ENCODE measurements at regions not wholly inside any gene's neighbourhood (a gene's known extent, or its start where the extent isn't known, plus 50 kb on each side); places are given as distances from the start of the nearest gene placed in this dataset.

DNA sequence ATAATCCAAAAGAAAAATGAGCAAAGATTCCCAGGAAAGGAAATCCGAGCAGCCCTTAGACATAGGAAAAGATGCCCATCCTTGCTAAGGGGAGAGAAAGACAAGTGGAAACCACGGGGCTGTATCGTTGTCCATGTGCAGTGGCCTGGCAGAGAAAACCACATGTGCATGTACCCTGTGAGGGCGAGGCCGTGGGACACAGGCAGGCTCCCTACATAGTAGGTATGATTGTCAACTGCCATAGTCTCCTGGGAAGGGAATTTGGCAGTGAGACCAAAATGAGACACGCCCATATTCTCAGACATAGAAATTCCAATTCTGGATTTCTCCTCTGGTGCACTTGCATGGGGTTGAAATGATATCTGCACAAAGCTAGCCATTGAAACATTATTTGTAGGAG, 169.7 kb upstream of the SALL4 start:
- Histone ChIP-seq H2AK5ac (ENCODE audit: low read length) (no peak overlapping the region), H3K23ac (ENCODE audit: low read length) (no peak overlapping the region), H4K8ac (ENCODE audit: low read depth, low read length) (no peak overlapping the region), H2BK120ac (ENCODE audit: insufficient read depth, low read length, poor library complexity) (no peak overlapping the region), H3K27me3 (ENCODE audit: insufficient read depth, low read length) (no peaks in the 10 kb centered on the region), H3K14ac (ENCODE audit: low read length) (no peak overlapping the region), H3K27ac (ENCODE audit: low read depth, low read length) (no peak overlapping the region), H3K4ac (ENCODE audit: low read depth, low read length) (no peak overlapping the region), H3K79me2 (ENCODE audit: control insufficient read depth, insufficient read depth, low read length, poor library complexity) (no peaks in the 10 kb centered on the region), H3K4me2 (ENCODE audit: low read length) (no peak overlapping the region), H3K36me3 (ENCODE audit: control insufficient read depth in 1 of 2, insufficient read depth in 2 of 2, low read length in 2 of 2) (no peaks in the 10 kb centered on the region), H3K4me1 (ENCODE audit: control insufficient read depth in 1 of 2, insufficient read depth in 2 of 2, low read length in 2 of 2) (no peaks in the 10 kb centered on the region), H3K4me3 (ENCODE audit: low read depth, low read length) (no peak overlapping the region), H3K9me3 (ENCODE audit: insufficient read depth, low read depth, low read length) (no peaks in the 10 kb centered on the region), H2BK5ac (ENCODE audit: low read depth, low read length, poor library complexity) (no peak overlapping the region), H3K18ac (ENCODE audit: low read length) (no peak overlapping the region), H3K9ac (ENCODE audit: low read length) (no peak overlapping the region), H3K79me1 (ENCODE audit: low read length) (no peaks in the 10 kb centered on the region), H4K91ac (ENCODE audit: low read depth, low read length) (no peak overlapping the region), H2AFZ (ENCODE audit: insufficient read depth, low read length, poor library complexity) (no peak overlapping the region), H4K12ac (ENCODE audit: low read depth, low read length) (no peak overlapping the region), H2BK12ac (ENCODE audit: low read length) (no peak overlapping the region)
- WGBS (ENCODE audit: extremely low coverage, insufficient coverage, insufficient read length), result no CpG with 5 or more reads among the region's 6 CpGs
- no peak for DNase-seq

DNA sequence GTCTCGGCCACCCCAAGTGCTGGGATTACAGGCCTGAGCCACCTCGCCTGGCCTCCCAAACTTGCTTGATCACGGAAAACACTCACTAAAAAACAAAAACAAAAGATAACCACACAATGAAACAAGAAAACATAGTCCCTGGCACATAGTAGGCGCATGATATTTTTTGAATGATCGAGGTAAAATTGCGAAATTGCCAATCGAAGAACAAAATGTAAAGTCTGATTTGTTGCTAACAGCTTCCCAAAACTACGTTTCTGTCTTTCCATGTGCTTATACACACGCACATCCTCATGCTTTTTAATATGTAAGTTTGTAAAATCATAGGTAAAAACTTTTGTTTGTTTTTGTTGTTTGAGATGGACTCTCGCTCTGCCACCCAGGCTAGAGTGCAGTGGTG, 168.5 kb upstream of the SALL4 start:
- no CpG with 5 or more reads among the region's 10 CpGs for WGBS (ENCODE audit: extremely low coverage, insufficient coverage, insufficient read length)
- Histone ChIP-seq H4K12ac (ENCODE audit: low read depth, low read length) (no peak overlapping the region), H3K9ac (ENCODE audit: low read length) (no peak overlapping the region), H3K27me3 (ENCODE audit: insufficient read depth, low read length) (no peaks in the 10 kb centered on the region), H3K4me2 (ENCODE audit: low read length) (no peak overlapping the region), H2BK5ac (ENCODE audit: low read depth, low read length, poor library complexity) (no peak overlapping the region), H3K79me1 (ENCODE audit: low read length) (no peaks in the 10 kb centered on the region), H3K14ac (ENCODE audit: low read length) (no peak overlapping the region), H3K79me2 (ENCODE audit: control insufficient read depth, insufficient read depth, low read length, poor library complexity) (no peaks in the 10 kb centered on the region), H4K8ac (ENCODE audit: low read depth, low read length) (no peak overlapping the region), H2AK5ac (ENCODE audit: low read length) (no peak overlapping the region), H3K23ac (ENCODE audit: low read length) (no peak overlapping the region), H3K27ac (ENCODE audit: low read depth, low read length) (no peak overlapping the region), H3K18ac (ENCODE audit: low read length) (no peak overlapping the region), H2AFZ (ENCODE audit: insufficient read depth, low read length, poor library complexity) (no peak overlapping the region), H2BK120ac (ENCODE audit: insufficient read depth, low read length, poor library complexity) (no peak overlapping the region), H3K4me1 (ENCODE audit: control insufficient read depth in 1 of 2, insufficient read depth in 2 of 2, low read length in 2 of 2) (peaks cover 4 to 5% of the 10 kb centered on the region in 2 experiments), H2BK12ac (ENCODE audit: low read length) (no peak overlapping the region), H3K36me3 (ENCODE audit: control insufficient read depth in 1 of 2, insufficient read depth in 2 of 2, low read length in 2 of 2) (no peaks in the 10 kb centered on the region), H3K4me3 (ENCODE audit: low read depth, low read length) (no peak overlapping the region), H3K9me3 (ENCODE audit: insufficient read depth, low read depth, low read length) (no peaks in the 10 kb centered on the region), H3K4ac (ENCODE audit: low read depth, low read length) (no peak overlapping the region), H4K91ac (ENCODE audit: low read depth, low read length) (no peak overlapping the region)
- no peak for DNase-seq

DNA sequence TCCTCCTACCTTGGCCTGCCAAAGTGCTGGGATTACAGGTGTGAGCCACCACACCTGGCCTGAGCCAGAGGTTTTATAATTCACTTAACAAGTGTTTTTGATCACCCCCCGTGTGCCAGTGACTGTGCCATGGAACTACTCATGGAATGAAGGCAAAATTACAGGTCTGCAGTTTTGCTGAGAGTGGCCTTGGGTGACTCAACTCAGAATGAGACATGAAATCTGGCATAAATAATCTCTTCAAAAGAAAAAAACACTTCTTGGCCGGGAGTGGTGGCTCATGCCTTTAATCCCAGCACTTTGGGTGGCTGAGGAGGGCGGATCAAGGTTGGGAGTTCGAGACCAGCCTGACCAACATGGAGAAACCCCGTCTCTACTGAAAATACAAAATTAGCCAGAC, 166.9 kb upstream of the SALL4 start:
- Histone ChIP-seq H3K79me2 (ENCODE audit: control insufficient read depth, insufficient read depth, low read length, poor library complexity) (no peaks in the 10 kb centered on the region), H3K27me3 (ENCODE audit: insufficient read depth, low read length) (no peaks in the 10 kb centered on the region), H4K91ac (ENCODE audit: low read depth, low read length) (no peak overlapping the region), H3K36me3 (ENCODE audit: control insufficient read depth in 1 of 2, insufficient read depth in 2 of 2, low read length in 2 of 2) (no peaks in the 10 kb centered on the region), H3K4me3 (ENCODE audit: low read depth, low read length) (no peak overlapping the region), H4K12ac (ENCODE audit: low read depth, low read length) (no peak overlapping the region), H2AFZ (ENCODE audit: insufficient read depth, low read length, poor library complexity) (no peak overlapping the region), H3K9me3 (ENCODE audit: insufficient read depth, low read depth, low read length) (no peaks in the 10 kb centered on the region), H3K4ac (ENCODE audit: low read depth, low read length) (no peak overlapping the region), H2AK5ac (ENCODE audit: low read length) (no peak overlapping the region), H3K9ac (ENCODE audit: low read length) (no peak overlapping the region), H3K14ac (ENCODE audit: low read length) (no peak overlapping the region), H3K4me2 (ENCODE audit: low read length) (no peak overlapping the region), H3K18ac (ENCODE audit: low read length) (no peak overlapping the region), H3K4me1 (ENCODE audit: control insufficient read depth in 1 of 2, insufficient read depth in 2 of 2, low read length in 2 of 2) (peaks cover 4 to 5% of the 10 kb centered on the region in 2 experiments), H2BK120ac (ENCODE audit: insufficient read depth, low read length, poor library complexity) (no peak overlapping the region), H2BK12ac (ENCODE audit: low read length) (no peak overlapping the region), H2BK5ac (ENCODE audit: low read depth, low read length, poor library complexity) (no peak overlapping the region), H3K79me1 (ENCODE audit: low read length) (no peaks in the 10 kb centered on the region), H3K27ac (ENCODE audit: low read depth, low read length) (no peak overlapping the region), H4K8ac (ENCODE audit: low read depth, low read length) (no peak overlapping the region), H3K23ac (ENCODE audit: low read length) (no peak overlapping the region)
- DNase-seq, result peak; percentile 13 to 19
- WGBS (ENCODE audit: extremely low coverage, insufficient coverage, insufficient read length), result no CpG with 5 or more reads among the region's 5 CpGs

DNA sequence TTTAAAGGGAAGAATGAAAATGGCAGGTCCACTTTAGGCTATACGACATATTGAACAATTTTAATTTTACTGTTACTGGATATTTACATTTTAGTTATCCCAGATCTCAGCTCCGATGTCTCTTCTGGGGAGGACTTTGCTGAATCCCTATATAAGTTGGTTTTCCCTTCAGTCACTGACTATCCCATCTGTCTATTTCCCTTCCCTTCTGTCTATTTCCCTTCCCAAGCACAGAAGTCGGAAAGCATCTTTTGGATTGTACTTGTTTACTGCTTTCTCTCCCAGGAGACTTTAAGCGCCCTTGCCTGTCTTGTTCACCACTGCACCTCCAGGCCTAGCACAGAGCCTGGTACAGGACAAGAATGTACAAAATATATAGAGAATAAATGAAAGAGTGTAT, 165.8 kb upstream of the SALL4 start:
- Histone ChIP-seq H2BK120ac (ENCODE audit: insufficient read depth, low read length, poor library complexity) (no peak overlapping the region), H3K14ac (ENCODE audit: low read length) (no peak overlapping the region), H3K27ac (ENCODE audit: low read depth, low read length) (no peak overlapping the region), H3K4me2 (ENCODE audit: low read length) (no peak overlapping the region), H4K12ac (ENCODE audit: low read depth, low read length) (no peak overlapping the region), H2BK12ac (ENCODE audit: low read length) (no peak overlapping the region), H3K4ac (ENCODE audit: low read depth, low read length) (no peak overlapping the region), H2AK5ac (ENCODE audit: low read length) (no peak overlapping the region), H2AFZ (ENCODE audit: insufficient read depth, low read length, poor library complexity) (no peak overlapping the region), H3K4me3 (ENCODE audit: low read depth, low read length) (no peak overlapping the region), H3K9ac (ENCODE audit: low read length) (no peak overlapping the region), H3K79me1 (ENCODE audit: low read length) (no peaks in the 10 kb centered on the region), H3K27me3 (ENCODE audit: insufficient read depth, low read length) (no peaks in the 10 kb centered on the region), H4K8ac (ENCODE audit: low read depth, low read length) (no peak overlapping the region), H3K36me3 (ENCODE audit: control insufficient read depth in 1 of 2, insufficient read depth in 2 of 2, low read length in 2 of 2) (no peaks in the 10 kb centered on the region), H3K79me2 (ENCODE audit: control insufficient read depth, insufficient read depth, low read length, poor library complexity) (no peaks in the 10 kb centered on the region), H3K9me3 (ENCODE audit: insufficient read depth, low read depth, low read length) (no peaks in the 10 kb centered on the region), H3K23ac (ENCODE audit: low read length) (no peak overlapping the region), H2BK5ac (ENCODE audit: low read depth, low read length, poor library complexity) (no peak overlapping the region), H3K4me1 (ENCODE audit: control insufficient read depth in 1 of 2, insufficient read depth in 2 of 2, low read length in 2 of 2) (peaks cover 4 to 5% of the 10 kb centered on the region in 2 experiments), H4K91ac (ENCODE audit: low read depth, low read length) (no peak overlapping the region), H3K18ac (ENCODE audit: low read length) (no peak overlapping the region)
- DNase-seq, result no peak
- WGBS (ENCODE audit: extremely low coverage, insufficient coverage, insufficient read length), result no CpG with 5 or more reads among the region's 4 CpGs

All from trophoblast cell (in vitro differentiated cells and primary cell).